Endodermal cell (in vitro differentiated cells): ENCODE measurements at regions not wholly inside any gene's neighbourhood (a gene's known extent, or its start where the extent isn't known, plus 50 kb on each side); places are given as distances from the start of the nearest gene placed in this dataset.

Experiments
- DNase-seq: peaks from one replicate; pipeline ENCODE4 v3.0.0-alpha.2; 2017
- H3K27ac ChIP-seq: 2 replicates; pipeline ENCODE4 v1.5.1; 2013; ENCODE audit warnings: mild to moderate bottlenecking, low read depth, low read length, moderate library complexity
- H3K27me3 ChIP-seq: 2 replicates; pipeline ENCODE4 v1.6.1; 2013; ENCODE audit warnings: mild to moderate bottlenecking, low read length, moderate library complexity; ENCODE audit not compliant: insufficient read depth, control insufficient read depth, poor library complexity, severe bottlenecking
- H3K36me3 ChIP-seq: 2 replicates; pipeline ENCODE4 v1.7.0; 2013; ENCODE audit warnings: mild to moderate bottlenecking, low read length, moderate library complexity; ENCODE audit not compliant: control insufficient read depth, insufficient read depth
- H3K4me1 ChIP-seq: one replicate; pipeline ENCODE4 v1.7.0; 2013; ENCODE audit warnings: low read length; ENCODE audit not compliant: control insufficient read depth, insufficient read depth
- H3K4me3 ChIP-seq: 2 replicates; pipeline ENCODE4 v1.5.1; 2013; ENCODE audit warnings: mild to moderate bottlenecking, low read length, moderate library complexity
- H3K9ac ChIP-seq: 2 replicates; pipeline ENCODE4 v1.6.1; 2013; ENCODE audit warnings: mild to moderate bottlenecking, low read length, moderate library complexity; ENCODE audit not compliant: poor library complexity, severe bottlenecking; ENCODE audit errors: extremely low read depth
- H3K9me3 ChIP-seq: 2 replicates; pipeline ENCODE4 v1.6.1; 2013; ENCODE audit warnings: mild to moderate bottlenecking, low read length, moderate library complexity; ENCODE audit not compliant: control insufficient read depth
- H3K27ac Mint-ChIP-seq: 2 replicates; pipeline ENCODE4 v1.8.0; 2020; ENCODE audit warnings: mixed read lengths
- H3K27me3 Mint-ChIP-seq: 2 replicates; pipeline ENCODE4 v1.8.0; 2021; ENCODE audit warnings: mild to moderate bottlenecking, mixed read lengths; ENCODE audit not compliant: insufficient read depth
- H3K36me3 Mint-ChIP-seq: 2 replicates; pipeline ENCODE4 v1.8.0; 2020; ENCODE audit warnings: low read depth, mixed read lengths
- H3K4me1 Mint-ChIP-seq: 2 replicates; pipeline ENCODE4 v1.8.0; 2020; ENCODE audit warnings: mixed read lengths
- H3K4me3 Mint-ChIP-seq: 2 replicates; pipeline ENCODE4 v1.8.0; 2020; ENCODE audit warnings: mild to moderate bottlenecking, moderate library complexity, mixed read lengths
- H3K9me3 Mint-ChIP-seq: 2 replicates; pipeline ENCODE4 v1.8.0; 2020; ENCODE audit warnings: mild to moderate bottlenecking, mixed read lengths
- CTCF ChIP-seq: fragments of 200-600 bp; sonication (generic); conservative IDR thresholded peaks from 2 replicates; pipeline ENCODE4 v1.5.0; 2021; ENCODE audit warnings: antibody characterized with exemption, mild to moderate bottlenecking
- WGBS, 2 experiments: methylation state at CpG; one replicate each; pipeline versions ENCODE4 v1.1.5 to v1.1.7; 2013; ENCODE audit warnings: missing lambda C conversion rate in 2 of 2, mixed read lengths in 1 of 2; ENCODE audit not compliant: insufficient coverage in 1 of 2, insufficient read length in 1 of 2; 5-methylcytosine and 5-hydroxymethylcytosine counted together

GRCh38 chr6:125593746-125594145 is 155.7 kb upstream of the HEY2 start:
- H3K4me3 Mint-ChIP-seq, result no peak overlapping the region
- H3K36me3 Mint-ChIP-seq, result no peaks in the 10 kb centered on the region
- Histone ChIP-seq H3K9me3 (no peaks in the 10 kb centered on the region), H3K4me3 (no peak overlapping the region), H3K36me3 (no peaks in the 10 kb centered on the region), H3K4me1 (peaks cover 3% of the 10 kb centered on the region), H3K9ac (no peak overlapping the region), H3K27ac (no peak overlapping the region), H3K27me3 (no peaks in the 10 kb centered on the region)
- H3K27me3 Mint-ChIP-seq, result peaks cover 2% of the 10 kb centered on the region
- no peak for DNase-seq
- H3K27ac Mint-ChIP-seq, result no peak overlapping the region
- H3K4me1 Mint-ChIP-seq, result peaks cover under 1% of the 10 kb centered on the region
- no peaks in the 10 kb centered on the region for H3K9me3 Mint-ChIP-seq
- no peak for TF ChIP-seq CTCF

DNA sequence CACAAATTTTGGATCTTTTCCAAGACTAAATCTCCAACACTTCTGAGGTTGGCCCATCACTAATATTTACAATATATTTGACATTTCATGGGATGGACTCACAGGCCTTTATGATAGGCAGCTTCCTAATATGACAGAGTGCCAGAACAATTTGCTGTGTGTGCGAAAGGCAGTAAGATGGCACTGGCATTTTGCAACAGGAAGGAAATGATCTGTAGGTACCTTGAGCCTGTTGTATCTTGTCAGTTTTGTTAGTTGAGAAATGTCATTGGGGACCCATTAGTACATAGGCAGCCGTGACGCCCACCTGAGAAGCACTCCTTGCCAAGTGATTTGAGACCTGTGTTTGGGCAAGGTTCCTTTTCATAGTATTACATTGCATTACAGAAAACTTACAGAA is 153.4 kb upstream of the HEY2 start:
- Mint-ChIP-seq H3K4me1 (no peaks in the 10 kb centered on the region), H3K27ac (no peak overlapping the region), H3K36me3 (no peaks in the 10 kb centered on the region), H3K27me3 (no peaks in the 10 kb centered on the region), H3K9me3 (no peaks in the 10 kb centered on the region), H3K4me3 (no peak overlapping the region)
- Histone ChIP-seq H3K27ac (no peak overlapping the region), H3K36me3 (no peaks in the 10 kb centered on the region), H3K4me1 (no peaks in the 10 kb centered on the region), H3K9me3 (no peaks in the 10 kb centered on the region), H3K4me3 (no peak overlapping the region), H3K27me3 (no peaks in the 10 kb centered on the region), H3K9ac (no peak overlapping the region)
- no peak for TF ChIP-seq CTCF
- no peak for DNase-seq
- WGBS, 2 experiments, result 90 to 96% methylated on average over 3 of the region's 3 CpGs

DNA sequence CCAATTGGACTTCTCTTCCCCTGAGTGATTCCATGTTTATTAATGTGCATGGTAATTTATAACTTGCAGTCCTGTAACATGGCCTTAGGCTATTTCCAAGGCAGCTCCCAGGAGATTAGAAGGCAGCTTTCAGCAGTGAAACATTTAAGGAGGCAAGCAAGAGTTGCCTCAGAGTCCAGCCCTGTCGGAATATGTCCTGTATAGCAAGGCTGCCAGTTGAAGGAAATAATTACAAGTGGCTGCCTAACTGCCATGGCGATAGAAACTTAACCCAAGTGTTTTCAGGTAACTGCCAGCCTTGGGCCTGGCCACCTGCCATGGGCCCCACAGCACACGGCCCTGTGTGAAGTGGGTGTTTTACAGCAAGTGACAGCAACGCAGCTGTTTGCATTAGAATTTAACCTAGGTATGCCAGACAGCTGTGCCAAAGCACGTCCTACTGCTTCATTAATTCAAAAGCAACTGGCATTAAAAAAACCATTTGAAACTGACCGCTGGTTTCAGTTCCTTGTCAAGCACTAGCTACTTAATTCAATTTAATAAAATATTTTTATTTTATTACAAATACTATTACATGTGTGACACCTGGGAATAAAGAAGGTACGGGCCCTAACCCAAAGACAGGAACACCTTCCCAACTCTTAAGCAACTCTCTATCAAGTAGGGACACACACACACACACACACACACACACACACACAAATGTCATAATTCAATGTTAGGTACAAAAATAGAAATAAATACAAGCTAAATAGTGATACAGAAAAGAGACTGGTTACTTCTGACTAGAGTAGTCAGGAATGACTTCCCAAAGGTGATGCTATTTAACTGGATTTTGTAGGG is 151.8 kb upstream of the HEY2 start:
- Histone ChIP-seq H3K9ac (no peak overlapping the region), H3K27ac (peak overlapping the region; percentile 67), H3K9me3 (no peaks in the 10 kb centered on the region), H3K27me3 (no peaks in the 10 kb centered on the region), H3K4me3 (no peak overlapping the region), H3K4me1 (no peaks in the 10 kb centered on the region), H3K36me3 (no peaks in the 10 kb centered on the region)
- H3K9me3 Mint-ChIP-seq, result no peaks in the 10 kb centered on the region
- no peak overlapping the region for H3K4me3 Mint-ChIP-seq
- no peak overlapping the region for H3K27ac Mint-ChIP-seq
- no peak for DNase-seq
- H3K4me1 Mint-ChIP-seq, result no peaks in the 10 kb centered on the region
- no peaks in the 10 kb centered on the region for H3K27me3 Mint-ChIP-seq
- WGBS, 2 experiments, result 87 to 92% methylated on average over 2 to 6 of the region's 7 CpGs
- no peaks in the 10 kb centered on the region for H3K36me3 Mint-ChIP-seq
- no peak for TF ChIP-seq CTCF
